ENCODE measurements at regions not wholly inside any gene's neighbourhood (a gene's known extent, or its start where the extent isn't known, plus 50 kb on each side); places are given as distances from the start of the nearest gene placed in this dataset.

DNA sequence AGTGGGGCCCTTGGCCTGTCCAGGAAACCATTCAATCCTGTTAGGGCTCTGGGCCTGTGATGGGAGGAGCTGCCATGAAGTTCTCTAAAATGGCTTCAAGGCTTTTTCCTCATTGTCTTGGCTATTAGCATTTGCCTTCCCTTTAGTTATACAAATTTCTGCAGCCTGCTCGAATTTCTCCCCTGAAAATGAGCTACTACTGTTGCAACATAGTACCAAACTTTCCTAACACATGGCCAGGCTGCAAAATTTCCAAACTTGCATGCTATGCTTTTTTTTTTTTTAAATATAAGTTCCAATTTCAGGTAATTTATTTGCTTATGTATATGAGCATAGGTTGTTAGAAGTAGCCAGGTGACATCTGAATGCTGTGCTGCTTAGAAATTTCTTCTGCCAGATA is 560.8 kb upstream of the TBL1XR1 start:
- TF ChIP-seq, protein P1, sequence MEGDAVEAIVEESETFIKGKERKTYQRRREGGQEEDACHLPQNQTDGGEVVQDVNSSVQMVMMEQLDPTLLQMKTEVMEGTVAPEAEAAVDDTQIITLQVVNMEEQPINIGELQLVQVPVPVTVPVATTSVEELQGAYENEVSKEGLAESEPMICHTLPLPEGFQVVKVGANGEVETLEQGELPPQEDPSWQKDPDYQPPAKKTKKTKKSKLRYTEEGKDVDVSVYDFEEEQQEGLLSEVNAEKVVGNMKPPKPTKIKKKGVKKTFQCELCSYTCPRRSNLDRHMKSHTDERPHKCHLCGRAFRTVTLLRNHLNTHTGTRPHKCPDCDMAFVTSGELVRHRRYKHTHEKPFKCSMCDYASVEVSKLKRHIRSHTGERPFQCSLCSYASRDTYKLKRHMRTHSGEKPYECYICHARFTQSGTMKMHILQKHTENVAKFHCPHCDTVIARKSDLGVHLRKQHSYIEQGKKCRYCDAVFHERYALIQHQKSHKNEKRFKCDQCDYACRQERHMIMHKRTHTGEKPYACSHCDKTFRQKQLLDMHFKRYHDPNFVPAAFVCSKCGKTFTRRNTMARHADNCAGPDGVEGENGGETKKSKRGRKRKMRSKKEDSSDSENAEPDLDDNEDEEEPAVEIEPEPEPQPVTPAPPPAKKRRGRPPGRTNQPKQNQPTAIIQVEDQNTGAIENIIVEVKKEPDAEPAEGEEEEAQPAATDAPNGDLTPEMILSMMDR (conservative IDR thresholded peaks at IDR 0.05; ENCODE audit: low read length): no peak
- no peak for TF ChIP-seq EZH2phosphoT487 (IDR thresholded peaks at IDR 0.05; ENCODE audit: borderline replicate concordance)

Data from Loucy (cell line).